ENCODE measurements at regions not wholly inside any gene's neighbourhood (a gene's known extent, or its start where the extent isn't known, plus 50 kb on each side); places are given as distances from the start of the nearest gene placed in this dataset.

GRCh38 chr7:119351320-119351719, 921.7 kb upstream of the KCND2 start:
- TF ChIP-seq CTCF (IDR thresholded peaks at IDR 0.05; ENCODE audit: control insufficient read depth, extremely low read depth, insufficient read depth): no peak
- no peak overlapping the region for H3K4me3 ChIP-seq (ENCODE audit: low read depth, low read length)
- no peak for DNase-seq (ENCODE audit: low read depth)

GRCh38 chr7:119374436-119374835, 898.5 kb upstream of the KCND2 start:
- no peak for TF ChIP-seq CTCF (IDR thresholded peaks at IDR 0.05; ENCODE audit: control insufficient read depth, extremely low read depth, insufficient read depth)
- DNase-seq (ENCODE audit: low read depth): no peak
- no peak overlapping the region for H3K4me3 ChIP-seq (ENCODE audit: low read depth, low read length)

GRCh38 chr7:119377861-119378260, 895.1 kb upstream of the KCND2 start:
- no peak for TF ChIP-seq CTCF (IDR thresholded peaks at IDR 0.05; ENCODE audit: control insufficient read depth, extremely low read depth, insufficient read depth)
- H3K4me3 ChIP-seq (ENCODE audit: low read depth, low read length): no peak overlapping the region
- DNase-seq (ENCODE audit: low read depth): no peak

GRCh38 chr7:119382726-119383125, 890.2 kb upstream of the KCND2 start:
- no peak overlapping the region for H3K4me3 ChIP-seq (ENCODE audit: low read depth, low read length)
- TF ChIP-seq CTCF (IDR thresholded peaks at IDR 0.05; ENCODE audit: control insufficient read depth, extremely low read depth, insufficient read depth): no peak

GRCh38 chr7:119395024-119395423, 878.0 kb upstream of the KCND2 start:
- no peak overlapping the region for H3K4me3 ChIP-seq (ENCODE audit: low read depth, low read length)
- no peak for TF ChIP-seq CTCF (IDR thresholded peaks at IDR 0.05; ENCODE audit: control insufficient read depth, extremely low read depth, insufficient read depth)
- DNase-seq (ENCODE audit: low read depth): no peak

More at GRCh38 chr7:119382726-119383125, 890.2 kb upstream of the KCND2 start:
- no peak for DNase-seq (ENCODE audit: low read depth)

- TF ChIP-seq CTCF (IDR thresholded peaks at IDR 0.05; ENCODE audit: control insufficient read depth, extremely low read depth, insufficient read depth): no peak
- DNase-seq (ENCODE audit: low read depth): no peak
Observed at GRCh38 chr7:119397156-119397555, 875.8 kb upstream of the KCND2 start.

GRCh38 chr7:119408596-119408995, 864.4 kb upstream of the KCND2 start:
- TF ChIP-seq CTCF (IDR thresholded peaks at IDR 0.05; ENCODE audit: control insufficient read depth, extremely low read depth, insufficient read depth): no peak
- no peak overlapping the region for H3K4me3 ChIP-seq (ENCODE audit: low read depth, low read length)
- DNase-seq (ENCODE audit: low read depth): no peak

More at GRCh38 chr7:119397156-119397555, 875.8 kb upstream of the KCND2 start:
- H3K4me3 ChIP-seq (ENCODE audit: low read depth, low read length): no peak overlapping the region

All from LNCaP clone FGC (cell line).